HG03060 (cell line): ENCODE measurements at regions not wholly inside any gene's neighbourhood (a gene's known extent, or its start where the extent isn't known, plus 50 kb on each side); places are given as distances from the start of the nearest gene placed in this dataset.
"Not testable (repeated sequence)": the region's sequence is repeated elsewhere in the genome, so short reads cannot be mapped to it uniquely, and the experiment has no call there.

ENCODE experiments used
- ATAC-seq: cut with Tn5 transposase; IDR thresholded peaks from one replicate; pipeline ENCODE4 v1.9.1; 2021; ENCODE audit warnings: low read depth, moderate number of reproducible peaks; ENCODE audit not compliant: unreplicated experiment

- no peak for ATAC-seq
Measured at GRCh38 chr2:75328156-75328555, 128.8 kb upstream of the TACR1 start.

GRCh38 chr2:75327334-75327733 is 128.0 kb upstream of the TACR1 start:
- no peak for ATAC-seq

- ATAC-seq = no peak
Measured at GRCh38 chr2:75326645-75327044, 127.3 kb upstream of the TACR1 start.

GRCh38 chr2:75325594-75325993 is 126.3 kb upstream of the TACR1 start:
- no peak for ATAC-seq

DNA sequence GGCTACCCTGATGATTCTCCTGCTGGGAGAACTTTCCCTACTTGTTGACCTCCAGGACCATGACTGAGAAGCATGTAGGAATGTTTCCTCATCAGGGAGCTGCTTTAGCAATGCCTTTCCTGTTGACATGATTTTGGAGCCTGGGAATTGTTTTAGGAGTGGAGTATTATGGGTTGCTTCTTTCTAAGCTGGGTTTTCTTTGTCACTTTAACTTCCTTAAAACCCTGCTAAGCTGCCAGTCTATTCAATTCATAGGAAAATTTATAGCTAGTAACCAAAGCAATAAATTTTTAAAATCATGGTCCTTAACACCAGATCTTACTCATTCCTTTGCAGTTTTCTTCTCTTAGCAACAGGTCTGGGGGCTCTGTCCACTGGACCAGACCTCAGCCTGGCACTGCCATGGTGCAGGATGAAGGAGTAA is 125.6 kb upstream of the TACR1 start:
- no peak for ATAC-seq

GRCh38 chr2:75324141-75324540 is 124.8 kb upstream of the TACR1 start:
- ATAC-seq = no peak

GRCh38 chr2:75321599-75321922 is 122.2 kb upstream of the TACR1 start:
- no peak for ATAC-seq

DNA sequence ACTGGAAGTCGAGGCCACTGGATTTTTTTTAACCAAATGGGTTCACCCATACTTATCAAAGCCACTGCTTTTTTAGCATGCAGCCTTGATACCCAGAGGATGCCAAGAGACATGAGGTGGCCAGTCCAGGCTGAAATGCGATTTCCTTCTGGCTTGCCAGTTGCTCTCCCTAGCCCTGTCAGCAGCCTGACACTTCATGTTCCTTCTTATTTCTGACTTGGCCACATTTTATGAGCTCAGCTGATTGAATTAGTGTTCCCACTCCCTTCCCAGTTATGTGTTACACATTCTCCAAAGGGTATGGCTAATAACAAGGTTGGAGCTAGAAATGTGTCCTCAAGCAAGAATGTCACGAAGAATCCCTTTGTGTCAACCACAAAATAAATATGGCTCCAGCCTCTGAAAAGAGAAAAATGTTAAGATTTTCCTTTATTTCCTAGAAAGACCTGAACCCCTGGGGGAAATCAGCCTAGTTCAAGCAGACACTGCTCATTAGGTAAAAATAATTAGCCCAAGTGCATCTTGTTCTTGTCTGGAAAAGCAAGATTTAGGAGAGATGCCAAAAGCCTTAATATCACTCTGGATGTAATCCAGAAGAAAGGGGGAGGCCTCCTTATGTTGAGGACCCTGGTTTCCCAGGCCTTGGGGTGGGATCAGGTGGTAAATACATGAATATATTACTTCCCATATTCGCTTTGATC is 121.7 kb upstream of the TACR1 start:
- ATAC-seq = no peak

- no peak for ATAC-seq
Measured at GRCh38 chr2:75319951-75320350, 120.6 kb upstream of the TACR1 start.

DNA sequence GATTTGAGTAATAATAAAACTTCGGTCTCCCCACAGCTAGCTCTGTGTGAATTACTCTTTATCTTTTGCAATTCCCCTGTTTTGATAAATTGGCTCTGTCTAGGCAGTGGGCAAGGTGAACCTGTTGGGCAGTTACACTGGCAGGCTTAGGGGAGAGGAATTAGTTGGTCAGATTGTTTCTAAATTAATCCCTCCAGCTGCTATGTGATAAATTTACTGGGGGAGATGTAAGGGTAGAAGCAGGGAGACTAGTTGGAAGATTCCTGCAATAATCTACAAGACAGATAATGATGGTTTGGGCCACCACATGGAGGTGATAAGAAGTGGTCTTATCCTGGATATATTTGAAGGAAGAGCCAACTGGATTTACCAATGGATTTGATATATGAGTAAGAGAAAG is 118.5 kb upstream of the TACR1 start:
- no peak for ATAC-seq

GRCh38 chr2:75317316-75317715 is 118.0 kb upstream of the TACR1 start:
- ATAC-seq = no peak

DNA sequence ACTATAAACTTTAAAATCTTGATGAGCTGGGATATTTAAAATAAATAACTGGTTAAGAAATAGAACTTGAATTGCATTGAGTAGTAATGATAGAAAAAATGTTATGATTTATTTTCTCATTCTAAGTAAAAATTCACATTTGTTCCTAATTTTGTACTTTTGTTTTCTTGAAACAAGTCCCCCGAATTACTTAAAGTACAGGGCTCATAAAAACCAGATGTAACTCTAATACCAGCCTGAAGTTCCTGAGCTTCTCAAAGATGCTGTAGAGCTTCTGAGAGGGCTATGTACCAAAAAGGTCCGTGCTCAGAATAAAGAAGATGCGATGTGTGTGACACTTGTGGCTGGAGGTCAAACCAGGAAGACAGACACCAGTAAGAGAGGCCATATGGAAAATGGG is 116.1 kb upstream of the TACR1 start:
- no peak for ATAC-seq

GRCh38 chr2:75311993-75312392 is 112.7 kb upstream of the TACR1 start:
- ATAC-seq = peak; percentile 100

GRCh38 chr2:75311521-75311920 is 112.2 kb upstream of the TACR1 start:
- ATAC-seq = no peak

DNA sequence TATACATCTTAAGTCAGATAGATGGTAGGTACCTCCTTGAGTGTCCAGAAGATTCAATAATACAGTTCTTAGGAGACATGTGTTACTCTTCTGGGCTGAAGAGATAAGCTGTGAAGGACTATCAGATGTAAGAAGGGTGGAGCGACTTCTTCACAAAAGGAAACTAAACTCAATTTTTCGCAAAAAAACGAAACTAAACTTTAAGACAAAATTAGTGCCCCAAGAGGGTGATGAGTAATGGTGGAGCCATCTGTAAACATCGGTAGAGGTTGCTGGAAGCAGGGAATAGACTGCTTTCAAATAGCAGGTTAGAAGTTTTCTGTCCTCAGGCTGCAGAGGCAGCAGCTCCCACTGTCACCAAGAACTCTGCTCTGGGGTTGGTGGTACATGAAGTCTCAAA is 111.6 kb upstream of the TACR1 start:
- ATAC-seq = no peak

GRCh38 chr2:75309596-75310463 is 110.5 kb upstream of the TACR1 start:
- no peak for ATAC-seq

DNA sequence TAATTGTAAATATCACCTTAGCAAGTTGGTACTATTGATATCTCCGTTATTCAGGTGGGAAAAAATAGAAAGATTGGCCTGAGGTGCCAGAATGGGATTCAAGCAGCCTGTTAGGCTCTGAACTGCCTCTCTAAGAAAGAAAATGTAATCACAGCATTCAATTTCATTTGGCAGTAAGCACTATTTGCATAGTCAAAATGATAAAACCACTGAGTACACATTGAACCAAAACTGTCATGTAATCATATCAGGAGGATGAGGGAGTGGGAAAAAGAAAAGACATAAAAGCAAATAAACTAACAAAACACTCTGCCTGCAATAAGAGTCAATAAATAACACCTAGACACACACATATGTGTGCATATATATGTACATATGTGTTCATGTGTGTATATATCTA is 103.9 kb upstream of the TACR1 start:
- ATAC-seq = no peak

GRCh38 chr2:75294362-75294761 is 95.0 kb upstream of the TACR1 start:
- no peak for ATAC-seq

GRCh38 chr2:75292826-75293225 is 93.5 kb upstream of the TACR1 start:
- ATAC-seq = no peak

- no peak for ATAC-seq
Measured at GRCh38 chr2:75290600-75291150, 91.4 kb upstream of the TACR1 start.

DNA sequence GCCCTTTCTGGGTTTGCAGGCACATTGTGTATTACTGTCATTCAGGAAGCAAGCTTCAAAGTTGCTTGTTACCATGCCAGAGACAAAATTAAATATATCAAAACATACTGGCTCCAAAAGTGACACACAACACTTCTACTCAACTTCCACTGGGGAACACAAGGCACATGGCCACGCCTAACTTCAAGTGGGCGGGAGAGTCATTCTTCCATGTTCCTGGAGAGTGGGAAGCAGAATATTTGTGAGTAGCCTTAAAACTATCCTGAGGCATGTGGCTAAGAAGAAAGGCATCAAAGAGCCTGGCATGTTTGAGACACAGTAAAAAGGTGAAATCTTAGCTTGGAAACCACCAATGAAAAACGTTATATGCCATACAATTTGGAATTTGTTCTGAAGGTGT is 90.5 kb upstream of the TACR1 start:
- ATAC-seq = no peak

- not testable (repeated sequence) for ATAC-seq
Measured at GRCh38 chr2:75289178-75289577, 89.9 kb upstream of the TACR1 start.
